Activated naive CD4-positive, alpha-beta T cell treated with Interleukin-2 at 50 U/mL for 16 hours (primary cell): ENCODE measurements at regions not wholly inside any gene's neighbourhood (a gene's known extent, or its start where the extent isn't known, plus 50 kb on each side); places are given as distances from the start of the nearest gene placed in this dataset.

Experiments used
- DNase-seq: peaks from one replicate; pipeline ENCODE4 v3.0.0-alpha.2; 2020

GRCh38 chr10:90133606-90134005 is 432.2 kb downstream of the KIF20B start:
- no peak for DNase-seq

DNA sequence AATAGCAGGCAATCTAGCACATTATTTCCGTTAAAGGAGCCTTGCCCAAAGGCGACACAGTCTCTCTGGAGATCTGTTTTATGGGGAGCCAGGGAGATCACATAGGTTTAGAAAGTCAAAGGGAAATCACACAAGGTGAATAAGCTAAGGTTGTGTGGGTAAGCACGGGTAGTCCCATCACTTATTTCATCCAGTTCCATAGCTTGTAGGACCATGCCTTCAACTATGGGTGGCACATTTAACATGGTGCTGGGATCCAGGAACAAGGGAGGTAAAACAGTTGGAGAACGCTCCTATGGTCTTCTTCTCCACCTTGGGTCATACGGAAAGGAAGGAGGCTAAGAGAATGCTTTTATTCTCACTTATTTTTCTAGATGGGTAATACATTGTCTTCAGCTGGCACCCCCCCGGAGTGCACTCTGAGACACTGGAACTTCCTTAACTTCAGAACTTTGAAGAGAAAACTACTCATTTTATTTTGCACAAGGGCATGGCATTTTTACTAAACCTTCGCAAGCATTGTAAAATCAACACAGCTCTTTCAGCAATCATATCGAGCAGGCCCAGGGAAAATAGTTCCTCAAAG is 435.4 kb downstream of the KIF20B start:
- DNase-seq = no peak

- no peak for DNase-seq
These were observed 437.5 kb downstream of the KIF20B start for GRCh38 chr10:90138844-90139243.

- DNase-seq = no peak
These were observed 440.4 kb downstream of the KIF20B start for GRCh38 chr10:90141791-90142190.

DNA sequence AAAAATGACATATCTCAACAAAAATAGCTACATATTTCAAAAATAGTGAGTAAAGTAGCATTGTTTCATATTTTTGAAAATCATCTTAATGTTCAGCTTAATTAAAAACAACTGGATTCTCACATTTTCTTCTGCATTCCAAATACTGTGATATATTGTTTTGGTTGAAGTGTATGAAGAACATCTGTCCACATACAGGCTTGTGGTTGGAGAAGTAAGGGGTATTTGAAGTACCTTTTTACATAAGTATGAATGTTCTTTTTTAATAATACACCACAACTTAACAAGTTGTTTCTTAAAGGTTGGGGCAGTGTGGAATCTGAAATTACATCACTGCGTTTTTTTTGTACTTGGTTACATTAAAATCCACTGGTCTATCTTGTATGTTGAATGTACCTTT is 442.5 kb downstream of the KIF20B start:
- no peak for DNase-seq

GRCh38 chr10:90148116-90148855 is 446.9 kb downstream of the KIF20B start:
- no peak for DNase-seq

- no peak for DNase-seq
These were observed 448.2 kb downstream of the KIF20B start for GRCh38 chr10:90149563-90149962.

DNA sequence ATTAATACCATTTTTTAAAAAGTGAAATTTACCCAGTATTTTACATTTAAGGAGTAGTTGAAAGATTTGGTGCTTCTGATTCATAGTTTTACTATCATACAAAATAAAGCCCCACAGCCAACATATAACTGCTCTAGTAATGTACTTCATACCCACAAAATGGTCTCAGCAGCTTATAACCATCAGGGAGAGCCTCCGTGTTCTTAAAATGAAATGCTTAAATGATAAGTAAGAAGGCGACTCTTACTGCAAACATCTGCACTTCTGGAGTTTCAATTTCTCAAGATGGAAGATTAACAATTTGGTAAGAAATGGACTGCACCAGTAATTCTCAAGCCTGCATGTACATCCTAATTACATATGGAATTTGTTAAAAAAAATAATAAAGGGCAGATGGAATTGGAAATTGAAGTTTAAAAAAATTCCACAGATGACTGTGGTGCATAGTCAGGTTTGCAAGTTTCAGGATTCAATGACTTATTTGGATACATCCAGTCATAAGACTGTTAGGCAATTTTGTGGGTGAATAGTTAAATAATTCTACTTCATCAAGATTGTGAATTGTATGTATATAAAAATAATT is 461.0 kb downstream of the KIF20B start:
- no peak for DNase-seq

DNA sequence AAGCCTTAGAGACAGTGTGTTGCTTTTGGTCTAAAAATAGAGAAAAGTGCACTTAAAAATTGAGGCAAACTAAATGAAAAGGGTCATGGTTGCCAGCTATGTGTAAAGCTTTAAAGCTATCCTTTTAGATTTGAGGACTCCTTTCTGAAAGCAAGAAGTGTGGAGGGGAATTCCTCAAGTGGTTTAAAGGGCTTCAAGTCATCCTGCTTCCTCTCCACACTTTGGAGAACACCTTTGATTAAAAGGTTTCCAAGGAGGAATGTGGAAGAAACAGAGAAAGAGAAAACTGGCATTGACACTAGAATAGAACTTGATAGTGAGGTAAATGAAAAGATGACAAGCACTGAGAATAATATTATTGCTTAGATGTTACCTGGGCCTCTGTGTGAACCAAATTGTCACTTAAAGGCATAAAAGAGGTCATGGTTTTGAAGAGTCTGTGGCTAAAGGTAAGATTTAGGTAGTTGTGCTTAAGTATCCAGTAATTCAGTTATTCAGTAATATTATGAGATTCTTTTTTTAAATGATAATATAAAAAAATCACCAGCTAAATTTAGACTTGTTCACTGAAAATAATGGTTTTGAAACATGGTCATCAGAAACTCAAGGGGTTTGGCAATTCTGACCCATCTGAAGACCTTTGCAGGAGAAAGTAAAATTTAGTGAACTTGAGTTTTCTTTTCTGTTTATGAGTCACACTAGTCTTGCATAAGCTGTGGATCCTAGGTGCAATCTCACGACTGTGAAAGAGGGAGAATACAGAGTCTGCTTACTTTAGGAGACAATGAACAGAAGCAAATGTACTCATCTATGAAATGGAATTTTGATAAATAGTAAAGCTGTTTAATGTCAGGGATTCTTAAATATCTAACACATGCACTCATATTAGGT is 466.0 kb downstream of the KIF20B start:
- DNase-seq = no peak

DNA sequence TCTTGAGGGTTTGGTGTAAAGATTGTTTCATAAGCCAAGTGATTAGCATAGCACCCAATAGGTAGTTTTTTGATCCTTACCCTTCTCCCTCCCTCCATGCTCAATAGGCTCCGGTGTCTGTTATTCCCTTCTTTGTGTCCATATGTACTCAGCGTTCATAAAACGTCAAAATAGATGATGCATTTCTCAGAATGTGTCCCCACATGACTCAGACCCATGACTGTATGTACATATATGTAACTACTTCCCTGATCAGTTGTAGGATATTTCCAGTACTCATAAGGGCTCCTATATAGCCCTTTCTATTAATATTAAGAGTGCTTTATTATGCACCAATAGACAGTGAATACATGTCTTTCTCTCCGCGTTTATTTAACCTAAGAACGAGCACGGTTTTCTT is 466.9 kb downstream of the KIF20B start:
- no peak for DNase-seq

DNA sequence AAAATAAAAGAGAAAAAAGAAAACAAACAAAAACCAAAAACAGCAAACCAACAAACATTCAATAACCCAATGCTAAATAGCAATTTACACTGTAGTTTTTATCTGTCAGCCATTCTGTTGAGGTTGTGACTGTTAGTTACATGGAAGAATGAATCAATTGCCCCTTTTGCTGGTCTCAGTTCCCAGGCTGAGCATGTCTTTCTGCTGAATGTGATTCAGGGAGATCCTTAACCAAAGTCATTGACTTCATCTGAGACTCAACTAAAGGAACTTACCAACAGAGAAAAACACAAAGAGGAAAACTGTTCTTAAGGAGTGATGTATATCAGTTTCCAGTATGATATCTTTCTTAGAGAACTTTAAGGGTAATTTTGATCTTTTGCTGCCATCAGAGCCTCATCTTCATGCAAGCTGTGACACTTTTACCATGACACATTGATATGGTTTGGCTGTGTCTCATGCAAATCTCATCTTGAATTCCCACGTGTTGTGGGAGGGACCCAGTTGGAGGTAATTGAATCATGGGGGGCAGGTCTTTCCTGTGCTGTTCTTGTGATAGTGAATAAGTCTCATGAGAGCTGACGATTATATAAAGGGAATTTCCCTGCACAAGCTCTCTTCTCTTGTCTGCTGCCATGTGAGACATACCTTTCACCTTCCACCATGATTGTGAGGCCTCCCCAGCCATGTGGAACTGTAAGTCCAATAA is 469.8 kb downstream of the KIF20B start:
- no peak for DNase-seq

DNA sequence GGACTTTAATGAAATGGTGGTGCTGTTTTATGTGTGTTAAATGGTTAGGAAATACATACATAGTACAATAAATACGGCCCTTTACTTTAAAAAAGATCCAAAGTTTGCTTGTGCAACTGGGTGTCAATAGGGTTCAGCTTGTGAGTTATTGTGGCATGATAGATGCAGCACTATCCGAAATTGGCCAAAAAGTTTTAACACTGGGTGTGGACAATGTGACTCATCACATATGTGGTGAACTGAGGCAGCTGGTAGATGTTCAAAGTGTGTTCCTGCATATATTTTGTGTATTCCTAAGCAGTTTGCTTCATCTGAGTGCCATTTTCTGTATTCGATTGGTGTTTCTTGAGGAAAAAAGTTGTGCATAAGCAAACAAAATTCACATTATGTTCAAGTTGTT is 473.1 kb downstream of the KIF20B start:
- no peak for DNase-seq

- no peak for DNase-seq
These were observed 473.8 kb downstream of the KIF20B start for GRCh38 chr10:90175161-90175681.

GRCh38 chr10:90179696-90180407 is 478.5 kb downstream of the KIF20B start:
- DNase-seq = no peak

DNA sequence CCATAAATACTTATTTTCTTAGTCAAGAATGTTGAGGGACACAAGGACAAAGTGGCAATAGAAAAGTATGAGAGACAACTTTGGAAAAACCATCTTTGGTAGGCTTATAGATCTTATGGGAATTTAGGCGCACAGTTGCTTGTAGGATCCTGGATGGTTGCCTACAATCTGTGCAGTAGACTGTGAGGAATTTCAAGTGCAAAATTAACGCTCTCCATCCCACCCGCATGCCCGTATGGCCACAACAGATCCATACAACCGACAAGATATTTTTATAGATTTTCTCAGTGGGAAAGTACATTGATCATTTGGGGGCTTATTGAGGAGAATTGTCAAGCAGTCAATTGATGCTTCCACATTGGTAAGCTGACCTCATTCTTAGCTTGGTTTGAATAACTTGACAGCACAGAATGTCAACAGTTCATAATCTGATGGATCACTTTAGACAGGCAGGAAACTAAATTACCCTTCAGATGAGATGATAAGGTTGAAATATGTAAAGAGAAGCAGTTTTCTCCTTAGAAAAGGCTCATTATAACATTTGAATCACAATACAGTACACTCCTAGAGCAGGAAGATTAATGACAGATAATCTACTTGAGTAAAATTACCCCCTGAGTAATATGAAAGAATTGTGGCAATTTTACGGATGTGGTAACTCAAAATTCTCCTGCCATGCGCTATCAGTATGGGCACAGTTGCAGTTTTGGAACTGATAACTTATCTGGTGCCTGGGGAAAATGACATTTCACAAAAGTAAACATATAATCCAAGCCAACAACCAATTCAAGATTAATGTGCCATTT is 479.7 kb downstream of the KIF20B start:
- no peak for DNase-seq

GRCh38 chr10:90192825-90193224 is 491.4 kb downstream of the KIF20B start:
- no peak for DNase-seq

GRCh38 chr10:90193240-90193985 is 492.0 kb downstream of the KIF20B start:
- DNase-seq = no peak

DNA sequence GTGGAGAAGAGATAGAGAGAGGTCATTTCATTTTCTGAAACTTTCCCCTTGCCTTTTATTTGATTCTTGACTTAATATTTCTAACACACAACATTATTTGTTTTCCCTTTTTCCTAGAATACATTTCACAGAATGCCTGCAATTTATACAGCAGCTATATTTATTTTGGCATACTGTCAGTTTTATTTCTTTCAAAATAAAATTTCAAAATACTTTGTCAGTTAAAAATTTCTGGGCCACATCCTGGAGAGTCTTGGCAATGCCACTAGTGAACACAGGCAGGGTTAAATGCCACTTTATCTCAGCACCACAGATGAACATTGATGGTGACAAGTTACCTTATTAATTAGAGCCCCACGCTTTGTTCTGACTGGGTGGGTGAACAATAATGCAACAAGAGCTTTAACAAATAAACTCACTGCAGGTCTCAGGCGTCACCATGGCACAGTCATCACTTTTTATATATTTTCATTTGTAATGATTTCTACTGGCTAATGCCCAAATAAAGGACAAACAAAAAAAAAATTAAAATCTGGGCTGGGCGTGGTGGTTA is 494.0 kb downstream of the KIF20B start:
- no peak for DNase-seq

DNA sequence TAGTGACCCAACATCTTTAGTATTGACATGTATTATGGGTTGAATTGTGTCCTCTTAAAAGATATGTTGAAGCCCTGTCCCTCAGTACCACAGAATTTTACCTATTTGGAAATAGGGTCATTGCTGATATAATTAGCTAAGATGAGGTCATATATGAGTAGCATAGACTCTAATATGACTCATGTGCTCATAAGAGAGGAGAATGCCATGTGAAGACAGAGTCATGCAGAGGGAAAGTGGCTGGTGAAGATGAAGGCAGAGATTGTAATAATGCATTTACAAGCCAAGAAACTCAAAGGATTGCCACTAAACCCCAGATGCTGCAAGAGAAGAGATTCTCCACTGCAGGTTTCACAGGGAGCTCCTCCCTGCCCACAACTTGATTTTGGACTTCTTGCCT is 496.4 kb downstream of the KIF20B start:
- DNase-seq = no peak

DNA sequence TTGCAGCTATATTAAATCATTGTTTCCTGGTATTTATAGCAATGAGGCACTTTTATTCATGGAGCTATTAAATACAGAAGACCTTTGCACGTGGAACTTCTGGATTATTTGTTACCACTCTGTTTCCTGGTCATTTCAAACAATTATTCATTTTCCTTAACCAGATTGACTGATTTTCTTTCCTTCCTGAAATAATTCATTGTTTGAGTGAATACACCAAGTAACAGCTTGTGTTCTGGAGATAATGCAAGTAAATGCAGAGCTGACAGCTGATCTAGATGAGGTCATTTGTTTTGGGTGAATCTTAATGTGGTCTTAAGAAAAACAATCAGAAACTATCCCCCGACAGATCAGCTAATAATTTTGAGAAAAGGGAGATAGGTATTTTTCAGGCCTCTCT is 497.7 kb downstream of the KIF20B start:
- DNase-seq = no peak
